Right lobe of liver (tissue), 4 donors: ENCODE measurements at regions not wholly inside any gene's neighbourhood (a gene's known extent, or its start where the extent isn't known, plus 50 kb on each side); places are given as distances from the start of the nearest gene placed in this dataset.

Experiments used
- CTCF ChIP-seq, 4 donors: fragments of 200-600 bp in 3 of 4; fragments of 450-650 bp in 1 of 4; IDR thresholded peaks; one replicate each; pipeline versions ENCODE4 v1.5.1 to v1.8.0; 2016 to 2022; ENCODE audit warnings: antibody characterized with exemption in 4 of 4, mild to moderate bottlenecking in 2 of 4
- POLR2A ChIP-seq: fragments of 450-650 bp; IDR thresholded peaks from one replicate; pipeline ENCODE4 v1.6.1; 2017; ENCODE audit warnings: antibody characterized with exemption, mild to moderate bottlenecking
- donor health status: DM: no; HTN: no; CAD: no.
- donor health status: DM: no; HTN: no; CAD: no.
- donor health status: DM: no; HTN: yes; CAD: no.

- TF ChIP-seq CTCF (IDR thresholded peaks at IDR 0.05) (no peak), POLR2A (no peak)
These were observed 179.6 kb downstream of the RFC3 start for GRCh38 chr13:33997574-33997973.
